Immature natural killer cell (primary cell): ENCODE measurements at regions not wholly inside any gene's neighbourhood (a gene's known extent, or its start where the extent isn't known, plus 50 kb on each side); places are given as distances from the start of the nearest gene placed in this dataset.

ENCODE experiments used
- DNase-seq, 3 donors: peaks; one replicate each; pipeline ENCODE4 v3.0.0; 2022; ENCODE audit warnings: mixed read lengths in 1 of 3
- H3K27ac Mint-ChIP-seq, 6 donors: one replicate each; pipeline ENCODE4 v1.8.0; 2020; ENCODE audit warnings: mixed read lengths in 6 of 6, mild to moderate bottlenecking in 5 of 6, inconsistent platforms in 4 of 6, moderate library complexity in 3 of 6
- H3K27me3 Mint-ChIP-seq, 3 donors: one replicate each; pipeline ENCODE4 v1.8.0; 2020 to 2021; ENCODE audit warnings: low read depth in 3 of 3, mild to moderate bottlenecking in 3 of 3, mixed read lengths in 3 of 3, moderate library complexity in 3 of 3, inconsistent platforms in 1 of 3
- H3K36me3 Mint-ChIP-seq, 3 donors: one replicate each; pipeline ENCODE4 v1.8.0; 2020; ENCODE audit warnings: mixed read lengths in 3 of 3, inconsistent platforms in 2 of 3, mild to moderate bottlenecking in 2 of 3
- H3K4me1 Mint-ChIP-seq, 2 donors: one replicate each; pipeline ENCODE4 v1.8.0; 2020; ENCODE audit warnings: inconsistent platforms in 2 of 2, mild to moderate bottlenecking in 2 of 2, mixed read lengths in 2 of 2, moderate library complexity in 1 of 2
- H3K4me3 Mint-ChIP-seq, 5 donors: one replicate each; pipeline ENCODE4 v1.8.0; 2020; ENCODE audit warnings: mild to moderate bottlenecking in 5 of 5, mixed read lengths in 5 of 5, inconsistent platforms in 3 of 5, moderate library complexity in 3 of 5
- H3K9me3 Mint-ChIP-seq, 6 donors: one replicate each; pipeline ENCODE4 v1.8.0; 2020; ENCODE audit warnings: mild to moderate bottlenecking in 6 of 6, mixed read lengths in 6 of 6, inconsistent platforms in 4 of 6, moderate library complexity in 3 of 6

GRCh38 chr6:102389994-102390393 lies 996.5 kb downstream of the GRIK2 start:
- Mint-ChIP-seq H3K27me3 (no peaks in the 10 kb centered on the region), H3K4me1 (no peaks in the 10 kb centered on the region), H3K36me3 (no peaks in the 10 kb centered on the region), H3K4me3 (no peak overlapping the region), H3K9me3 (peaks cover 0 to 30% (median 19%) of the 10 kb centered on the region in 6 donors), H3K27ac (no peak overlapping the region)
- no peak for DNase-seq

- H3K27me3 Mint-ChIP-seq: no peaks in the 10 kb centered on the region
- no peak overlapping the region for H3K27ac Mint-ChIP-seq
- H3K4me1 Mint-ChIP-seq: no peaks in the 10 kb centered on the region
- DNase-seq: no peak
- H3K36me3 Mint-ChIP-seq: no peaks in the 10 kb centered on the region
- H3K4me3 Mint-ChIP-seq: no peak overlapping the region
- H3K9me3 Mint-ChIP-seq: peaks cover 4 to 18% (median 9%) of the 10 kb centered on the region in 6 donors
These were observed 994.0 kb downstream of the GRIK2 start for GRCh38 chr6:102387326-102388033.

DNA sequence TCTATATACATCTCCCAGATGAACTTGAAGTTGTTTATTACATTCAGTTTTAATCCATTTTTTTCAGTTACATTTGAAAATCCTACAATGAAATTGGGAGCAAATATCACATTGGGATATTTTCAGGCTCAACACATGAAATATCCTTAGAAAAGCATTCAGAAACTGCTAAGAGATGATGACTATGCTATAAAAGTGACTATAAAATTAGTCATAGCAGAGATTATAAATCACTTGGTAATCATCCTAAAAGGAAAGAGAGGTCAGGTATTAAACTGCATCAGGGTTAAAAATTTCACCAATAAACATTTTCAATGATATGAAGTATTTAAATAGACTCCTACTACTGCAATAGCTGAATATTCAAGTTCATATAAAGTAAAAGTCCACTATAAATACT lies 987.7 kb downstream of the GRIK2 start:
- H3K4me3 Mint-ChIP-seq: no peak overlapping the region
- no peaks in the 10 kb centered on the region for H3K36me3 Mint-ChIP-seq
- DNase-seq: no peak
- H3K9me3 Mint-ChIP-seq: peaks cover 4 to 23% (median 11%) of the 10 kb centered on the region in 6 donors
- no peak overlapping the region for H3K27ac Mint-ChIP-seq
- no peaks in the 10 kb centered on the region for H3K4me1 Mint-ChIP-seq
- no peaks in the 10 kb centered on the region for H3K27me3 Mint-ChIP-seq

DNA sequence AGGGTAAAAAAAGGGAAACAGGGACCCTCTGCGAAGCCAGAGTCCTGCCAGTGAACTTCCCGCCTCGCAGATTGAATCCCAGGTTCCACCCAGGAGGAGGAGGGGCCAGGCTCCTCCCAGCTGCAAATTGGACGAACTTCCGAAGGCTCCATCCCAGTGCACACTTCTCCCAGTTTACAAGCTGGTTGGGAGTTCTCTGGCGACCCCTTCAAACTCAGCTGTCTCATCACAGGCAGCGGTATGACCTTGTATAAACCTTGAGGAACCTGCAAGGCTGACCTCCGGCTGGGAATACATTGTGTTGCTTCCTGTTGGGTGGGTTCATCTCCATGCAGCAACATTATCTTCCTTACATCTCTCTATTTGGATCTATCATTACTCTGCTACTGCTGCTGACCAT lies 962.7 kb downstream of the GRIK2 start:
- no peaks in the 10 kb centered on the region for H3K27me3 Mint-ChIP-seq
- H3K27ac Mint-ChIP-seq: no peak overlapping the region
- DNase-seq: no peak
- H3K9me3 Mint-ChIP-seq: peaks cover 4 to 36% (median 19%) of the 10 kb centered on the region in 6 donors
- H3K4me3 Mint-ChIP-seq: no peak overlapping the region
- no peaks in the 10 kb centered on the region for H3K4me1 Mint-ChIP-seq
- no peaks in the 10 kb centered on the region for H3K36me3 Mint-ChIP-seq

- Mint-ChIP-seq H3K4me3 (no peak overlapping the region), H3K27ac (no peak overlapping the region), H3K4me1 (no peaks in the 10 kb centered on the region), H3K27me3 (no peaks in the 10 kb centered on the region), H3K9me3 (peaks cover 4 to 38% (median 19%) of the 10 kb centered on the region in 6 donors), H3K36me3 (no peaks in the 10 kb centered on the region)
- no peak for DNase-seq
These were observed 962.1 kb downstream of the GRIK2 start for GRCh38 chr6:102355578-102355977.

GRCh38 chr6:102352552-102352951 lies 959.0 kb downstream of the GRIK2 start:
- DNase-seq: no peak
- no peaks in the 10 kb centered on the region for H3K36me3 Mint-ChIP-seq

DNA sequence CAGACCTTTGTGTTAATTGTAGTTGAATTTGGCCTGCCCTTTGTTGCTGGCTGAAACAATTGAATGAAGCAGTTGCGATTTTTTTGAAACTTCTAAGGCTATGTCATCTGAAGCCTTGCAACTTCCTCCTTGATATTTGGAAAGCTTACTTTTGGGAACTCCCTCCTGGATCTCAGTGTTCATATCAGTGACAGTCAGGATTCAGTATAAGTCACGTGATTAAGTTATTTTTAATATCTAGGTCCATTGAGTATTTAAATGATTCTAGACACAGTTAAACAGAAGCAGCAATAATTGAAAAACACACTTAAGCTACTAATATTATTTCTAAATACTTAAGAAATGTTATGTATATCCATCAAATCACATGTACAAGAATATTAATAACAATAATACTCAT lies 951.3 kb downstream of the GRIK2 start:
- peaks cover 0 to 26% (median 8%) of the 10 kb centered on the region in 6 donors for H3K9me3 Mint-ChIP-seq

More at GRCh38 chr6:102352552-102352951, 959.0 kb downstream of the GRIK2 start:
- Mint-ChIP-seq H3K27me3 (no peaks in the 10 kb centered on the region), H3K9me3 (peaks cover 6 to 47% (median 22%) of the 10 kb centered on the region in 6 donors), H3K27ac (no peak overlapping the region), H3K4me1 (no peaks in the 10 kb centered on the region), H3K4me3 (no peak overlapping the region)

DNA sequence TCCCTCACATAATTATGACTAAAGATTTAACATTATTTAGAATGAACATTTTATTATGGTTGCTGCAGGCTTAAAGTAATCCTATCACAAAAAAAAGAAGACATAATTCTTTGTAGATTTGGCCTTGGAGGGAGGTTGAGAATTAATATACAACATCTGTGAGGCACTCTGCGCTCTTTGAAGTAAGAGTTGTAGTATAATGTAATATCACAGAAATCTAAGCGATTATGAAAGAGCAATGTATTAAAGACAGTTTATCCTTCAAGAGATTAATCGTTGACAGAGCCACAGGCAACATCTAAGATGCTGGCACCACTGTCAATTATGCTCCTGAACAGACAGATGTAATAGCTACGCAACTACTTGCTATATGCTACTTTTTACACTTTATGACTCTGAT lies 946.8 kb downstream of the GRIK2 start:
- H3K36me3 Mint-ChIP-seq: no peaks in the 10 kb centered on the region
- H3K4me3 Mint-ChIP-seq: no peak overlapping the region
- H3K4me1 Mint-ChIP-seq: no peaks in the 10 kb centered on the region
- H3K27me3 Mint-ChIP-seq: no peaks in the 10 kb centered on the region
- peaks cover 2 to 19% (median 10%) of the 10 kb centered on the region in 6 donors for H3K9me3 Mint-ChIP-seq
- no peak for DNase-seq
- no peak overlapping the region for H3K27ac Mint-ChIP-seq

More for the DNA sequence above, 951.3 kb downstream of the GRIK2 start:
- Mint-ChIP-seq H3K27ac (no peak overlapping the region), H3K36me3 (no peaks in the 10 kb centered on the region), H3K4me3 (no peak overlapping the region), H3K4me1 (no peaks in the 10 kb centered on the region), H3K27me3 (no peaks in the 10 kb centered on the region)
- no peak for DNase-seq

DNA sequence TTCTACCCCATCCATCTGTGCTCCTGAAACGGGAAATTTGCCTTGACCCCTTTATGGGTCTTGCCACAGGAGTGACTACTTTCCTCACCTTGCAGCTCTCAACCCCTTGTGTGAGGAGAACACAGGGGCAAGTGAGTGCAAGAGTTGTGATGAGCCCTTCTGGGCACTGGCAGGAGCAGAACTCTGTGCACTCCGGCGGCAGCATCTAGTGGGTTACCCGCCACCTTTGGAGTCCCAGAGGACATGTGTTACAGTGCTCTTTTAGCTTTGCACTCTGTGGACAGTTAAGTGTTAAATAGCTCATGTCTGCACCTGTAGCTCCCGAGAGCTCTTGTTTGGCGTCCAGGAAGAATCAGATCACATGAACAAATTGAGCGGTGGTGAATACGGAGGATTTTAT lies 940.2 kb downstream of the GRIK2 start:
- Mint-ChIP-seq H3K36me3 (no peaks in the 10 kb centered on the region), H3K27me3 (peaks cover 0 to 2% (median 0%) of the 10 kb centered on the region in 3 donors), H3K4me1 (no peaks in the 10 kb centered on the region), H3K4me3 (no peak overlapping the region), H3K9me3 (peaks cover 6 to 23% (median 19%) of the 10 kb centered on the region in 6 donors), H3K27ac (no peak overlapping the region)
- no peak for DNase-seq

- H3K9me3 Mint-ChIP-seq: peaks cover 14 to 32% (median 28%) of the 10 kb centered on the region in 6 donors
- H3K36me3 Mint-ChIP-seq: no peaks in the 10 kb centered on the region
- H3K4me3 Mint-ChIP-seq: no peak overlapping the region
- H3K4me1 Mint-ChIP-seq: no peaks in the 10 kb centered on the region
- H3K27me3 Mint-ChIP-seq: no peaks in the 10 kb centered on the region
- no peak overlapping the region for H3K27ac Mint-ChIP-seq
- no peak for DNase-seq
These were observed 934.3 kb downstream of the GRIK2 start for GRCh38 chr6:102327697-102328225.

- Mint-ChIP-seq H3K27ac (no peak overlapping the region), H3K36me3 (no peaks in the 10 kb centered on the region), H3K9me3 (peaks cover 2 to 31% (median 18%) of the 10 kb centered on the region in 6 donors), H3K4me3 (no peak overlapping the region), H3K4me1 (no peaks in the 10 kb centered on the region), H3K27me3 (no peaks in the 10 kb centered on the region)
- no peak for DNase-seq
These were observed 920.2 kb downstream of the GRIK2 start for GRCh38 chr6:102313699-102314098.

- DNase-seq: no peak
- no peak overlapping the region for H3K27ac Mint-ChIP-seq
- no peak overlapping the region for H3K4me3 Mint-ChIP-seq
- H3K9me3 Mint-ChIP-seq: peaks cover 8 to 39% (median 24%) of the 10 kb centered on the region in 6 donors
- H3K4me1 Mint-ChIP-seq: no peaks in the 10 kb centered on the region
- no peaks in the 10 kb centered on the region for H3K27me3 Mint-ChIP-seq
- no peaks in the 10 kb centered on the region for H3K36me3 Mint-ChIP-seq
These were observed 916.2 kb downstream of the GRIK2 start for GRCh38 chr6:102309700-102310099.

DNA sequence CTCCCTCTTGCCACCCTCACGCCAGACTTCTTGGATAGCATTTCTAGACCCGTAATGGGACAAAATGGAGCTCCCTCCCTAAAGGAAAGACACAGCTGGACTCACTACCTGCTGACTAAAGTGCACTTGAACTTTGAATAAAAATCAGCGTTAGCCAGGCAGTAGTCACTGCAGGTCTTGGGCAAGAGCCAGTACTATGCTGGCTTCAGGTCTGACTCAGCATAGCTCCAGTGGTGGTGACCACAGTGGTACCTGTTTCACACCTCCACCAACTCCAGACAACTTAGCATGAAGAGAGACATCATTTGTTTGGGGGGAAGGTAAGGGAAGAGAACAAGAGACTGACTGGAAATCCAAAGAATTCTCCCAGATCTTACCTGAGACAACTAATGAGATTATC lies 906.8 kb downstream of the GRIK2 start:
- no peak overlapping the region for H3K4me3 Mint-ChIP-seq
- peaks cover 0 to 5% (median 4%) of the 10 kb centered on the region in 3 donors for H3K36me3 Mint-ChIP-seq
- DNase-seq: no peak
- H3K27ac Mint-ChIP-seq: no peak overlapping the region
- H3K9me3 Mint-ChIP-seq: peaks cover 22 to 66% (median 44%) of the 10 kb centered on the region in 6 donors
- no peaks in the 10 kb centered on the region for H3K4me1 Mint-ChIP-seq
- H3K27me3 Mint-ChIP-seq: peaks cover 0 to 2% (median 2%) of the 10 kb centered on the region in 3 donors

- Mint-ChIP-seq H3K27ac (no peak overlapping the region), H3K9me3 (peaks cover 20 to 70% (median 50%) of the 10 kb centered on the region in 6 donors), H3K36me3 (peaks cover 0 to 5% (median 4%) of the 10 kb centered on the region in 3 donors)
These were observed 904.5 kb downstream of the GRIK2 start for GRCh38 chr6:102298051-102298450.

More at GRCh38 chr6:102298051-102298450, 904.5 kb downstream of the GRIK2 start:
- DNase-seq: no peak
- H3K4me1 Mint-ChIP-seq: no peaks in the 10 kb centered on the region
- H3K27me3 Mint-ChIP-seq: peaks cover 1 to 2% (median 2%) of the 10 kb centered on the region in 3 donors
- no peak overlapping the region for H3K4me3 Mint-ChIP-seq
